ENCODE measurements at regions not wholly inside any gene's neighbourhood (a gene's known extent, or its start where the extent isn't known, plus 50 kb on each side); places are given as distances from the start of the nearest gene placed in this dataset.

- intact Hi-C loops (cut with micrococcal nuclease), result no loop called here
- H3K4me3 Mint-ChIP-seq, result no peak overlapping the region
- H3K9me3 Mint-ChIP-seq, result no peaks in the 10 kb centered on the region
- no peak for DNase-seq
- peak overlapping the region; percentile 11 for H3K27ac Mint-ChIP-seq
- POLR2A ChIA-PET, result no interaction called here
- H3K4me1 Mint-ChIP-seq, result no peaks in the 10 kb centered on the region
- H3K27me3 Mint-ChIP-seq, result peaks cover 8% of the 10 kb centered on the region
- CTCF ChIA-PET, result no interaction called here
- ATAC-seq (ENCODE audit: low read depth), result no peak
- no peak for TF ChIP-seq CTCF (IDR thresholded peaks at IDR 0.05)
- H3K36me3 Mint-ChIP-seq (ENCODE audit: low read depth), result no peaks in the 10 kb centered on the region
Measured at GRCh38 chr9:107624234-107624948, 134.8 kb upstream of the KLF4 start.

GRCh38 chr9:107621436-107621835, 131.9 kb upstream of the KLF4 start:
- ChIA-PET CTCF (no interaction called here), POLR2A (no interaction called here)
- peaks cover 3% of the 10 kb centered on the region for H3K27me3 Mint-ChIP-seq
- H3K4me1 Mint-ChIP-seq, result no peaks in the 10 kb centered on the region
- H3K27ac Mint-ChIP-seq, result no peak overlapping the region
- H3K4me3 Mint-ChIP-seq, result no peak overlapping the region
- no peaks in the 10 kb centered on the region for H3K9me3 Mint-ChIP-seq
- intact Hi-C loops (cut with micrococcal nuclease), result no loop called here
- no peak for ATAC-seq (ENCODE audit: low read depth)
- TF ChIP-seq CTCF (IDR thresholded peaks at IDR 0.05), result no peak
- no peak for DNase-seq
- no peaks in the 10 kb centered on the region for H3K36me3 Mint-ChIP-seq (ENCODE audit: low read depth)

- no peak for TF ChIP-seq CTCF (IDR thresholded peaks at IDR 0.05)
- DNase-seq (no peak), ATAC-seq (ENCODE audit: low read depth) (no peak)
- Mint-ChIP-seq H3K27ac (no peak overlapping the region), H3K4me3 (no peak overlapping the region), H3K4me1 (no peaks in the 10 kb centered on the region), H3K9me3 (no peaks in the 10 kb centered on the region), H3K36me3 (ENCODE audit: low read depth) (no peaks in the 10 kb centered on the region), H3K27me3 (peaks cover 3% of the 10 kb centered on the region)
- CTCF ChIA-PET, result no interaction called here
- POLR2A ChIA-PET, result no interaction called here
- intact Hi-C loops (cut with micrococcal nuclease), result no loop called here
Measured at GRCh38 chr9:107620801-107621200, 131.2 kb upstream of the KLF4 start.

- ATAC-seq (ENCODE audit: low read depth) (no peak), DNase-seq (no peak)
- intact Hi-C loops (cut with micrococcal nuclease), result no loop called here
- TF ChIP-seq CTCF (IDR thresholded peaks at IDR 0.05), result no peak
- H3K27ac Mint-ChIP-seq, result no peak overlapping the region
- ChIA-PET CTCF (no interaction called here), POLR2A (no interaction called here)
- H3K36me3 Mint-ChIP-seq (ENCODE audit: low read depth), result no peaks in the 10 kb centered on the region
- H3K4me1 Mint-ChIP-seq, result no peaks in the 10 kb centered on the region
- peaks cover 3% of the 10 kb centered on the region for H3K27me3 Mint-ChIP-seq
- no peaks in the 10 kb centered on the region for H3K9me3 Mint-ChIP-seq
- no peak overlapping the region for H3K4me3 Mint-ChIP-seq
Measured at GRCh38 chr9:107620236-107620635, 130.7 kb upstream of the KLF4 start.

- DNase-seq, result no peak
- H3K27ac Mint-ChIP-seq, result no peak overlapping the region
- ATAC-seq (ENCODE audit: low read depth), result no peak
- no peaks in the 10 kb centered on the region for H3K9me3 Mint-ChIP-seq
- no peaks in the 10 kb centered on the region for H3K36me3 Mint-ChIP-seq (ENCODE audit: low read depth)
- H3K27me3 Mint-ChIP-seq, result peaks cover 4% of the 10 kb centered on the region
- no peak overlapping the region for H3K4me3 Mint-ChIP-seq
- POLR2A ChIA-PET, result no interaction called here
- no peaks in the 10 kb centered on the region for H3K4me1 Mint-ChIP-seq
- CTCF ChIA-PET, result no interaction called here
- intact Hi-C loops (cut with micrococcal nuclease), result no loop called here
- TF ChIP-seq CTCF (IDR thresholded peaks at IDR 0.05), result no peak
Measured at GRCh38 chr9:107615321-107615720, 125.8 kb upstream of the KLF4 start.
